ENCODE measurements at regions not wholly inside any gene's neighbourhood (a gene's known extent, or its start where the extent isn't known, plus 50 kb on each side); places are given as distances from the start of the nearest gene placed in this dataset.
"Not testable (repeated sequence)": the region's sequence is repeated elsewhere in the genome, so short reads cannot be mapped to it uniquely, and the experiment has no call there.

DNA sequence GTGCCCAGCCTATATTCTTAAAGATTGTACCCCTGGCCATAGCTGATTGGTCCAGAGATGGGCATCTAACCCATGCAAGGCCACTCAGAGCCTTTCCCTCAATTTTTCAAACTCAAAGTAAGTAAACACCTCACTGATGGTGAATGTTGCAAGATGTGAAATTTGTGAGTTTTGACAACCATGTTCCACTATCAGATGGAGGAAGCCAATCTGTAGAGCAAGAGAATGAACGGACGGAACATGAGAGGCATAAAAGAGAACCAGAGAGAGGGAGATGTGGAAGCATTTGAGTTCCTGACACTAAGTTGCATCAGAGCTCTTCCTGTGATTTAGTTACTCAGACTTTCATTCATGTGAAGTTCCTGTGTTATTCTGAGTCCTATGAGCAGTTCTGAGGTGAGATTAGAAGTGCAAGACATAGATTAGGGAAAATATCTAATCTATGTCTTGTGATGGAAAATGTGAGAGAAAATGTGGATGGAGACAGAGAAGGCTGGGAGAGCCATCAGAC, 73.3 kb downstream of the PRSS23 start:
- H3K36me3 Mint-ChIP-seq (ENCODE audit: insufficient read depth), result no peaks in the 10 kb centered on the region
- TF ChIP-seq, protein P1, sequence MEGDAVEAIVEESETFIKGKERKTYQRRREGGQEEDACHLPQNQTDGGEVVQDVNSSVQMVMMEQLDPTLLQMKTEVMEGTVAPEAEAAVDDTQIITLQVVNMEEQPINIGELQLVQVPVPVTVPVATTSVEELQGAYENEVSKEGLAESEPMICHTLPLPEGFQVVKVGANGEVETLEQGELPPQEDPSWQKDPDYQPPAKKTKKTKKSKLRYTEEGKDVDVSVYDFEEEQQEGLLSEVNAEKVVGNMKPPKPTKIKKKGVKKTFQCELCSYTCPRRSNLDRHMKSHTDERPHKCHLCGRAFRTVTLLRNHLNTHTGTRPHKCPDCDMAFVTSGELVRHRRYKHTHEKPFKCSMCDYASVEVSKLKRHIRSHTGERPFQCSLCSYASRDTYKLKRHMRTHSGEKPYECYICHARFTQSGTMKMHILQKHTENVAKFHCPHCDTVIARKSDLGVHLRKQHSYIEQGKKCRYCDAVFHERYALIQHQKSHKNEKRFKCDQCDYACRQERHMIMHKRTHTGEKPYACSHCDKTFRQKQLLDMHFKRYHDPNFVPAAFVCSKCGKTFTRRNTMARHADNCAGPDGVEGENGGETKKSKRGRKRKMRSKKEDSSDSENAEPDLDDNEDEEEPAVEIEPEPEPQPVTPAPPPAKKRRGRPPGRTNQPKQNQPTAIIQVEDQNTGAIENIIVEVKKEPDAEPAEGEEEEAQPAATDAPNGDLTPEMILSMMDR (IDR thresholded peaks at IDR 0.05; ENCODE audit: unreplicated experiment), result no peak
- no peaks in the 10 kb centered on the region for H3K9me3 Mint-ChIP-seq (ENCODE audit: low read depth)
- H3K4me1 Mint-ChIP-seq (ENCODE audit: low read depth), result peaks cover 3% of the 10 kb centered on the region
- no peak for DNase-seq (ENCODE audit: low spot score, unreplicated experiment)
- H3K27me3 Mint-ChIP-seq, result no peaks in the 10 kb centered on the region
- no peak overlapping the region for H3K27ac Mint-ChIP-seq
- no peak overlapping the region for H3K4me3 Mint-ChIP-seq (ENCODE audit: low read depth)

DNA sequence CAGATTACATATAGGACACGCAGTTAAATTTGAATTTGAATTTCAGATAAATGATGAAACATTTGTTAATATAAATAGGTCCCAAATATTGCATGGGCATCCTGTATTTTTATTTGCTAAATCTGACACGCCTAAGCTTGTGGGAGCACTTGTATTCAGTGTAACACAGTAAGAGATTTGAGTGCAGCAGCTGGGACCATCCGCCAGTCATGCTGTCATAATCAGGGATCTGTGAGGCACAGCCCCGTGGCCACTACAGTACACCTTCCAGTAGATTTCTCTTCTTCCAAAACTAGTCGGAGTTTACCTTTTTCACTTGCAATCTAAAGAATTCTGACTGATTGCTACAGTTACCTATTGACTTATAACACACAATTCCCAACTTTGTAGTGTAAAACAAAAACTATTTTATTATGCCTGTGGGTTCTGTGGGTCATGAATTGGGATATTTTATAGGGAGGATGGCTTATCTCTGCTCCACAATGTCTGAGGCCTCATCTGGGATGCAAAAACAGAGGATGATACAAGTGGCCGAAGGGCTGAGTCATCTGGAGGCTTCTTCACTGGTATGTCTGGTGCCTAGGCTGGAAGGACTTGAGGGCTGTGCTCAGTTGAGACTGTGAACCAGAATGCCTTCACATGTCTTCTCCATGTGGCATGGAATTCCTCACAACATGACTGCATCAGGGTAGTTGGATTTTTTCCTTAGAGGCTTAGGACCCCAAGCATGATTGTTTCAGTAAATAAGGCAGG, 74.1 kb downstream of the PRSS23 start:
- H3K4me1 Mint-ChIP-seq (ENCODE audit: low read depth), result peaks cover 3% of the 10 kb centered on the region

DNA sequence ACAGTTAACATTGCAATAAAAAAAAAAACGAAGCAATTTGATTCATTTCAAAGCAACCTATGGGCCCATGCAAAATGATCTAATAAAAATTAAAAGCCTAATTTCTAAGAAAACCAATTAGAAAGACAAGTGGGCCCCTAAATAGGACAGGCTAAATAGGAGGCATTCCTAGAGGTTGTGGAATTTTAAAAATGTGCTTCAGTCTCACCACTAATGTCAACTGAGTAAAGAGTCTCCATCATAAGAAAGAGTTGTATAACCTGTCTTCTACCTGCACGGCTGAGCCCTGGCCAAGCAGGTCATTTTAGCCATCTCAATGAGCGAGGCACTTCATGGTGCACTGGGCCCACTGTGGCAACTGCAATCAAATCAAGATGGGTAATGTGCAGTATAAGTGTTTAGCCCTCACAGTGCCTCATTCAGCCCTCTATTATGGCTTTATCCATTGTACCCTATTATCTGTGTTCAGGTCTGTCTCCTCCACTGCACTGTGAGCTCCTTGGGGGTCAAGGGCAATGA, 76.4 kb downstream of the PRSS23 start:
- Mint-ChIP-seq H3K36me3 (ENCODE audit: insufficient read depth) (peaks cover 5% of the 10 kb centered on the region), H3K27ac (no peak overlapping the region), H3K4me1 (ENCODE audit: low read depth) (peaks cover 3% of the 10 kb centered on the region), H3K9me3 (ENCODE audit: low read depth) (no peaks in the 10 kb centered on the region), H3K27me3 (no peaks in the 10 kb centered on the region), H3K4me3 (ENCODE audit: low read depth) (no peak overlapping the region)
- TF ChIP-seq, protein P1 (IDR thresholded peaks at IDR 0.05; ENCODE audit: unreplicated experiment), result no peak
- no peak for DNase-seq (ENCODE audit: low spot score, unreplicated experiment)

More for the DNA sequence above, 74.1 kb downstream of the PRSS23 start:
- TF ChIP-seq, protein P1 (IDR thresholded peaks at IDR 0.05; ENCODE audit: unreplicated experiment), result no peak
- Mint-ChIP-seq H3K9me3 (ENCODE audit: low read depth) (no peaks in the 10 kb centered on the region), H3K27me3 (no peaks in the 10 kb centered on the region), H3K36me3 (ENCODE audit: insufficient read depth) (no peaks in the 10 kb centered on the region), H3K4me3 (ENCODE audit: low read depth) (no peak overlapping the region), H3K27ac (no peak overlapping the region)
- DNase-seq (ENCODE audit: low spot score, unreplicated experiment), result no peak

DNA sequence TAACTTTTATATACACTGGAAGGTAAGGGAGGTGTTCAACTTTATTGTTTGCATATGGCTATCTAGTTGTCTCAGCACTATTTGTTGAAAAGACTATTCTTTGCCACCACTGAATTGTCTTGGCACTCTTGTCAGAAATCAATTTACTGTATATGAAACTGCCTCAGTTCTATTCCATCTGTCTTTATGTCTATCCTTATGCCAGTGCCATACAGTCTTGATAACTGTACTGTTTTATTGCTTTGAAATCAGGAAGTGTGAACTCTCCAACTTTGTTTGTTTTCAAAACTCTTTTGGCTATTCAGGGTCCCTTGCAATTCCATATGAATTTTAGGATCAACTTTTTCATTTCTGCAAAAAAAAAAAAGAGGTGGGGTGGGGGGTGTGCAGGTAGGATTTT, 77.2 kb downstream of the PRSS23 start:
- H3K9me3 Mint-ChIP-seq (ENCODE audit: low read depth), result no peaks in the 10 kb centered on the region
- H3K36me3 Mint-ChIP-seq (ENCODE audit: insufficient read depth), result peaks cover 5% of the 10 kb centered on the region
- H3K4me1 Mint-ChIP-seq (ENCODE audit: low read depth), result peaks cover 3% of the 10 kb centered on the region
- no peak overlapping the region for H3K4me3 Mint-ChIP-seq (ENCODE audit: low read depth)
- TF ChIP-seq, protein P1 (IDR thresholded peaks at IDR 0.05; ENCODE audit: unreplicated experiment), result no peak
- no peak overlapping the region for H3K27ac Mint-ChIP-seq
- H3K27me3 Mint-ChIP-seq, result no peaks in the 10 kb centered on the region
- no peak for DNase-seq (ENCODE audit: low spot score, unreplicated experiment)

DNA sequence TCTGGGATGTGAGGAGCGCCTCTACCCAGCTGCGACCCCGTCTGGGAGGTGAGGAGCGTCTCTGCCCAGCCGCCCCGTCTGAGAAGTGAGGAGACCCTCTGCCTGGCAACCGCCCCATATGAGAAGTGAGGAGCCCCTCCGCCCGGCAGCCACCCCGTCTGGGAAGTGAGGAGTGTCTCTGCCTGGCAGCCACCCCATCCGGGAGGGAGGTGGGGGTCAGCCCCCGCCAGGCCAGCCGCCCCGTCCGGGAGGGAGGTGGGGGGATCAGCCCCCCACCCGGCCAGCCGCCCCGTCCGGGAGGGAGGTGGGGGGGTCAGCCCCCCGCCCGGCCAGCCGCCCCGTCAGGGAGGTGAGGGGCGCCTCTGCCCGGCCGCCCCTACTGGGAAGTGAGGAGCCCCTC, 76.0 kb downstream of the FZD4 start:
- DNase-seq (ENCODE audit: low spot score, unreplicated experiment); H3K9me3 Mint-ChIP-seq (ENCODE audit: low read depth); H3K36me3 Mint-ChIP-seq (ENCODE audit: insufficient read depth); H3K4me1 Mint-ChIP-seq (ENCODE audit: low read depth); H3K27me3 Mint-ChIP-seq; H3K27ac Mint-ChIP-seq; H3K4me3 Mint-ChIP-seq (ENCODE audit: low read depth): not testable (repeated sequence)

DNA sequence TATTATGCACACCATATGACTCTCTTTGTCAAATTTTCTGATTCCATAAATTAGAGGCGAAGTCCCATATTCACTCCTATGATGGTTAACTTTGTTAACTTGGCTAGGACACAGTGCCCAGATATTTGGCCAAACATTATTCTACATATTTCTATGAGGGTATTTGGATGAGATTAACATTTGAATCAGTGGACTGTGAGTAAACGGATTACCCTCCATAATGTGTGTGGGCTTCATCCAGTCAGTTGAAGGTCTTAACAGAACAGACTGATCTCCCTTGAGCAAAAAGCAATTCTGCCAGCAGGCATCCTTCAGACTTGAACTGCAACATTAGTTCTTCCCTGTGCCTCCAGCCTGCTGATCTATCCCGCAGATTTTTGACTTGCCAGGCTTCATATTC, 69.9 kb downstream of the FZD4 start:
- no peak for DNase-seq (ENCODE audit: low spot score, unreplicated experiment)
- Mint-ChIP-seq H3K4me1 (ENCODE audit: low read depth) (peaks cover 1% of the 10 kb centered on the region), H3K36me3 (ENCODE audit: insufficient read depth) (peaks cover 4% of the 10 kb centered on the region), H3K4me3 (ENCODE audit: low read depth) (no peak overlapping the region), H3K27ac (no peak overlapping the region), H3K27me3 (no peaks in the 10 kb centered on the region), H3K9me3 (ENCODE audit: low read depth) (peaks cover 6% of the 10 kb centered on the region)
- TF ChIP-seq, protein P1 (IDR thresholded peaks at IDR 0.05; ENCODE audit: unreplicated experiment), result no peak

Measured in progenitor cell of endocrine pancreas (in vitro differentiated cells).